Neural progenitor cell (in vitro differentiated cells): ENCODE measurements at regions not wholly inside any gene's neighbourhood (a gene's known extent, or its start where the extent isn't known, plus 50 kb on each side); places are given as distances from the start of the nearest gene placed in this dataset.
"Not testable (repeated sequence)": the region's sequence is repeated elsewhere in the genome, so short reads cannot be mapped to it uniquely, and the experiment has no call there.

Source experiments
- DNase-seq: peaks from one replicate; pipeline ENCODE4 v3.0.0-alpha.2; 2016; ENCODE audit warnings: low spot score
- H2AFZ ChIP-seq: fragments of 200-600 bp; sonication (generic); replicated peaks from 2 replicates; pipeline ENCODE4 v1.6.1; 2016; ENCODE audit warnings: antibody characterized with exemption
- H3F3A ChIP-seq: fragments of 200-600 bp; sonication (generic); 2 replicates; pipeline ENCODE4 v1.6.1; 2016; ENCODE audit warnings: antibody characterized with exemption, low read depth
- H3K27ac ChIP-seq: fragments of 200-600 bp; sonication (generic); 2 replicates; pipeline ENCODE4 v1.5.1; 2016; ENCODE audit warnings: mild to moderate bottlenecking
- H3K27me3 ChIP-seq: fragments of 200-600 bp; sonication (generic); 2 replicates; pipeline ENCODE4 v1.6.1; 2016; ENCODE audit warnings: mild to moderate bottlenecking, moderate library complexity
- H3K36me3 ChIP-seq: fragments of 200-600 bp; sonication (generic); 2 replicates; pipeline ENCODE4 v1.5.1; 2016
- H3K4me1 ChIP-seq: fragments of 200-600 bp; sonication (generic); 2 replicates; pipeline ENCODE4 v1.6.1; 2016; ENCODE audit warnings: mixed run types
- H3K4me2 ChIP-seq: fragments of 200-600 bp; sonication (generic); 2 replicates; pipeline ENCODE4 v1.6.1; 2016
- H3K4me3 ChIP-seq: fragments of 200-600 bp; sonication (generic); 2 replicates; pipeline ENCODE4 v1.5.1; 2016
- H3K79me2 ChIP-seq: fragments of 200-600 bp; sonication (generic); 2 replicates; pipeline ENCODE4 v1.6.1; 2016; ENCODE audit warnings: low read depth
- H3K9ac ChIP-seq: fragments of 200-600 bp; sonication (generic); 2 replicates; pipeline ENCODE4 v1.6.1; 2016
- H3K9me3 ChIP-seq: fragments of 200-600 bp; sonication (generic); 2 replicates; pipeline ENCODE4 v1.5.1; 2016; ENCODE audit warnings: low read depth
- H4K20me1 ChIP-seq: fragments of 200-600 bp; sonication (generic); 2 replicates; pipeline ENCODE4 v1.6.1; 2016; ENCODE audit warnings: low read depth
- H3K27ac Mint-ChIP-seq: 3 replicates; pipeline ENCODE4 v1.8.0; 2021; ENCODE audit warnings: mixed read lengths
- H3K27me3 Mint-ChIP-seq: 2 replicates; pipeline ENCODE4 v1.8.0; 2022; ENCODE audit warnings: low read depth, mild to moderate bottlenecking, inconsistent platforms, moderate library complexity, mixed read lengths; ENCODE audit not compliant: insufficient read depth
- H3K36me3 Mint-ChIP-seq: 3 replicates; pipeline ENCODE4 v1.8.0; 2021; ENCODE audit warnings: mixed read lengths
- H3K4me1 Mint-ChIP-seq: 3 replicates; pipeline ENCODE4 v1.8.0; 2021; ENCODE audit warnings: mixed read lengths
- H3K4me3 Mint-ChIP-seq: 3 replicates; pipeline ENCODE4 v1.8.0; 2021; ENCODE audit warnings: mild to moderate bottlenecking, moderate library complexity, mixed read lengths
- H3K9me3 Mint-ChIP-seq: 3 replicates; pipeline ENCODE4 v1.8.0; 2020; ENCODE audit warnings: mixed read lengths
- CTCF ChIP-seq: fragments of 200-600 bp; sonication (generic); IDR thresholded peaks from 2 replicates; pipeline ENCODE4 v1.5.1; 2017; ENCODE audit warnings: antibody characterized with exemption, mild to moderate bottlenecking
- EZH2 ChIP-seq: fragments of 200-600 bp; sonication (generic); IDR thresholded peaks from 2 replicates; pipeline ENCODE4 v1.6.1; 2017; ENCODE audit warnings: antibody characterized with exemption, mild to moderate bottlenecking, moderate library complexity
- EZH2phosphoT487 ChIP-seq: fragments of 200-600 bp; sonication (generic); IDR thresholded peaks from 2 replicates; pipeline ENCODE4 v1.6.1; 2017; ENCODE audit warnings: antibody characterized with exemption

- TF ChIP-seq EZH2 (no peak), EZH2phosphoT487 (no peak), CTCF (no peak)
- H3K4me3 Mint-ChIP-seq = no peak overlapping the region
- peaks cover 10% of the 10 kb centered on the region for H3K27me3 Mint-ChIP-seq
- Histone ChIP-seq H3K4me2 (no peak overlapping the region), H3F3A (no peaks in the 10 kb centered on the region), H3K4me1 (no peaks in the 10 kb centered on the region), H3K9ac (no peak overlapping the region), H3K27ac (no peak overlapping the region), H2AFZ (no peak overlapping the region), H4K20me1 (no peaks in the 10 kb centered on the region), H3K36me3 (no peaks in the 10 kb centered on the region), H3K79me2 (no peaks in the 10 kb centered on the region), H3K4me3 (no peak overlapping the region), H3K9me3 (no peaks in the 10 kb centered on the region), H3K27me3 (peaks cover under 1% of the 10 kb centered on the region)
- DNase-seq = no peak
- H3K27ac Mint-ChIP-seq = no peak overlapping the region
- no peaks in the 10 kb centered on the region for H3K36me3 Mint-ChIP-seq
- no peaks in the 10 kb centered on the region for H3K9me3 Mint-ChIP-seq
- H3K4me1 Mint-ChIP-seq = no peaks in the 10 kb centered on the region
These were observed 142.6 kb downstream of the BRD1 start for GRCh38 chr22:49685116-49685515.

GRCh38 chr22:49683032-49683431 lies 144.6 kb downstream of the BRD1 start:
- Mint-ChIP-seq H3K36me3 (no peaks in the 10 kb centered on the region), H3K4me1 (peaks cover 7% of the 10 kb centered on the region), H3K27me3 (peaks cover 11% of the 10 kb centered on the region), H3K9me3 (no peaks in the 10 kb centered on the region), H3K4me3 (no peak overlapping the region), H3K27ac (no peak overlapping the region)
- H3K9me3 ChIP-seq = no peaks in the 10 kb centered on the region
- H3K9ac ChIP-seq = no peak overlapping the region
- TF ChIP-seq CTCF (no peak), EZH2 (no peak), EZH2phosphoT487 (no peak)
- H4K20me1 ChIP-seq = no peaks in the 10 kb centered on the region
- H3K4me2 ChIP-seq = no peak overlapping the region
- DNase-seq = no peak
- H2AFZ ChIP-seq = no peak overlapping the region
- H3K27me3 ChIP-seq = peaks cover 11% of the 10 kb centered on the region
- H3K4me3 ChIP-seq = no peak overlapping the region
- no peaks in the 10 kb centered on the region for H3F3A ChIP-seq
- H3K79me2 ChIP-seq = no peaks in the 10 kb centered on the region
- H3K36me3 ChIP-seq = no peaks in the 10 kb centered on the region
- no peak overlapping the region for H3K27ac ChIP-seq
- H3K4me1 ChIP-seq = peaks cover 4% of the 10 kb centered on the region

- not testable (repeated sequence) for H3K4me1 Mint-ChIP-seq, H3K27ac Mint-ChIP-seq, H3K4me3 Mint-ChIP-seq, H3K9me3 ChIP-seq, H3F3A ChIP-seq, H3K9ac ChIP-seq, H4K20me1 ChIP-seq, H3K9me3 Mint-ChIP-seq, H3K4me3 ChIP-seq, H3K4me2 ChIP-seq, H3K4me1 ChIP-seq, H3K36me3 Mint-ChIP-seq, H3K36me3 ChIP-seq, H3K79me2 ChIP-seq, DNase-seq, H2AFZ ChIP-seq, H3K27ac ChIP-seq
- H3K27me3 ChIP-seq = peaks cover 11% of the 10 kb centered on the region
- peaks cover 16% of the 10 kb centered on the region for H3K27me3 Mint-ChIP-seq
These were observed 146.9 kb downstream of the BRD1 start for GRCh38 chr22:49680819-49681218.

- no peak for DNase-seq
- no peaks in the 10 kb centered on the region for H3K36me3 Mint-ChIP-seq
- Histone ChIP-seq H3K9ac (no peak overlapping the region), H3K4me3 (no peak overlapping the region), H3K27me3 (peaks cover 28% of the 10 kb centered on the region), H3K4me1 (peaks cover 5% of the 10 kb centered on the region), H3K4me2 (no peak overlapping the region), H2AFZ (no peak overlapping the region), H3K79me2 (no peaks in the 10 kb centered on the region), H3K9me3 (no peaks in the 10 kb centered on the region), H3K27ac (no peak overlapping the region), H3K36me3 (no peaks in the 10 kb centered on the region), H4K20me1 (no peaks in the 10 kb centered on the region), H3F3A (no peaks in the 10 kb centered on the region)
- H3K4me3 Mint-ChIP-seq = no peak overlapping the region
- peaks cover 12% of the 10 kb centered on the region for H3K27me3 Mint-ChIP-seq
- no peaks in the 10 kb centered on the region for H3K9me3 Mint-ChIP-seq
- peak overlapping the region; percentile 23 for H3K27ac Mint-ChIP-seq
- H3K4me1 Mint-ChIP-seq = peaks cover 7% of the 10 kb centered on the region
- TF ChIP-seq EZH2phosphoT487 (no peak), CTCF (no peak), EZH2 (no peak)
These were observed 148.9 kb downstream of the BRD1 start for GRCh38 chr22:49678842-49679170.
